GM13977 (cell line): ENCODE measurements at regions not wholly inside any gene's neighbourhood (a gene's known extent, or its start where the extent isn't known, plus 50 kb on each side); places are given as distances from the start of the nearest gene placed in this dataset.

Experiments
- DNase-seq: peaks from one replicate; pipeline ENCODE4 v3.0.0; 2012; ENCODE audit warnings: low spot score
- CTCF ChIP-seq: IDR thresholded peaks from 2 replicates; pipeline ENCODE4 v1.5.1; 2012; ENCODE audit warnings: mild to moderate bottlenecking, control low read depth; ENCODE audit not compliant: insufficient read depth; ENCODE audit errors: extremely low read depth, missing control alignments
- in situ Hi-C: fragments of 300-500 bp; cut with MboI; formaldehyde crosslinking; loops from one replicate; pipeline ENCODE4 v1.12.0; 2022; ENCODE audit warnings: low sequenced_read_pairs, low pct_unique_long_range_greater_than_20kb, mixed read lengths, inconsistent platforms; ENCODE audit not compliant: unreplicated experiment

- in situ Hi-C loops: no loop called here
- no peak for TF ChIP-seq CTCF
- no peak for DNase-seq
Observed at GRCh38 chr3:72584262-72584661, 264.0 kb downstream of the SHQ1 start.

- in situ Hi-C loops: no loop called here
- no peak for TF ChIP-seq CTCF
- no peak for DNase-seq
Observed at GRCh38 chr3:72582963-72583362, 265.3 kb downstream of the SHQ1 start.

GRCh38 chr3:72582211-72582878 is 265.9 kb downstream of the SHQ1 start:
- DNase-seq: peak; percentile 73
- in situ Hi-C loops: no loop called here
- TF ChIP-seq CTCF: no peak

GRCh38 chr3:72580900-72581299 is 267.3 kb downstream of the SHQ1 start:
- no peak for DNase-seq
- in situ Hi-C loops: no loop called here
- no peak for TF ChIP-seq CTCF

GRCh38 chr3:72580246-72580756 is 267.9 kb downstream of the SHQ1 start:
- in situ Hi-C loops: no loop called here
- no peak for DNase-seq
- TF ChIP-seq CTCF: no peak

- TF ChIP-seq CTCF: no peak
- DNase-seq: no peak
- in situ Hi-C loops: no loop called here
Observed at GRCh38 chr3:72579581-72580245, 268.5 kb downstream of the SHQ1 start.
